ENCODE measurements at regions not wholly inside any gene's neighbourhood (a gene's known extent, or its start where the extent isn't known, plus 50 kb on each side); places are given as distances from the start of the nearest gene placed in this dataset.

DNA sequence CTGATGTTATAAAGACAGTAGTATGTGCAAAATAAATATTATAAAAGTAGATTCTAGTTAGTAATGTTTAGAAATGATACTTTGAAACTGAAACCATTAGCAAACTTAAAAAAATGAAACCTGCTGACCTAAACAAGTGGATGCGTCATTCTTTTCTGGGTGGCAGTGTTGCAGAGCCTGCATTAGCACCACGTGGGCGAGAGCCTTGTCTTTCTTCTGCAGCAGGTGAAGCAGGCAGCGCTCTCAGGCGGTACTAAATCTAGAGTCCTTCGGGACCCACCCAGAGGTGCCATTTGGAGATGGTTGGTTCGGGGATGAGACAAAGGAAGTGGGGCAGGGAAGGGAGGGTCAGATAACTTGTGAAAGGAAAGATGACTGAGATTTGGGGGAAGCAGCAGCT is 759.1 kb upstream of the IGFBP3 start (continued):
- TF ChIP-seq SP1 (IDR thresholded peaks at IDR 0.05; ENCODE audit: low read depth, low read length) (no peak), IKZF1 (conservative IDR thresholded peaks at IDR 0.05) (0 out of 2 replicates have a peak, but pooled peaks have one; percentile 9), SMARCA5 (IDR thresholded peaks at IDR 0.05) (no peak), RAD51 (IDR thresholded peaks at IDR 0.05) (peak; percentile 84), MEF2A (IDR thresholded peaks at IDR 0.05; ENCODE audit: insufficient read depth, low read depth, low read length) (no peak), SUZ12 (IDR thresholded peaks at IDR 0.05; ENCODE audit: unreplicated experiment) (no peak), BHLHE40 (IDR thresholded peaks at IDR 0.05; ENCODE audit: borderline replicate concordance in 1 of 2, low read depth in 2 of 2, low read length in 1 of 2) (0 out of 4 replicates have a peak, but pooled peaks of 1 of the 2 experiments have one; percentile 23), CBX3 (IDR thresholded peaks at IDR 0.05; ENCODE audit: borderline replicate concordance, low read depth) (no peak)
- TF ChIP-seq, protein P1, sequence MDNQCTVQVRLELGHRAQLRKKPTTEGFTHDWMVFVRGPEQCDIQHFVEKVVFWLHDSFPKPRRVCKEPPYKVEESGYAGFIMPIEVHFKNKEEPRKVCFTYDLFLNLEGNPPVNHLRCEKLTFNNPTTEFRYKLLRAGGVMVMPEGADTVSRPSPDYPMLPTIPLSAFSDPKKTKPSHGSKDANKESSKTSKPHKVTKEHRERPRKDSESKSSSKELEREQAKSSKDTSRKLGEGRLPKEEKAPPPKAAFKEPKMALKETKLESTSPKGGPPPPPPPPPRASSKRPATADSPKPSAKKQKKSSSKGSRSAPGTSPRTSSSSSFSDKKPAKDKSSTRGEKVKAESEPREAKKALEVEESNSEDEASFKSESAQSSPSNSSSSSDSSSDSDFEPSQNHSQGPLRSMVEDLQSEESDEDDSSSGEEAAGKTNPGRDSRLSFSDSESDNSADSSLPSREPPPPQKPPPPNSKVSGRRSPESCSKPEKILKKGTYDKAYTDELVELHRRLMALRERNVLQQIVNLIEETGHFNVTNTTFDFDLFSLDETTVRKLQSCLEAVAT (IDR thresholded peaks at IDR 0.05): 0 out of 2 replicates have a peak, but pooled peaks have one; percentile 29
- TF ChIP-seq, protein P2, sequence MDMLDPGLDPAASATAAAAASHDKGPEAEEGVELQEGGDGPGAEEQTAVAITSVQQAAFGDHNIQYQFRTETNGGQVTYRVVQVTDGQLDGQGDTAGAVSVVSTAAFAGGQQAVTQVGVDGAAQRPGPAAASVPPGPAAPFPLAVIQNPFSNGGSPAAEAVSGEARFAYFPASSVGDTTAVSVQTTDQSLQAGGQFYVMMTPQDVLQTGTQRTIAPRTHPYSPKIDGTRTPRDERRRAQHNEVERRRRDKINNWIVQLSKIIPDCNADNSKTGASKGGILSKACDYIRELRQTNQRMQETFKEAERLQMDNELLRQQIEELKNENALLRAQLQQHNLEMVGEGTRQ (IDR thresholded peaks at IDR 0.05; ENCODE audit: borderline replicate concordance, low read depth, low read length): peak; percentile 36; the same call in 1 of the 2 replicates
- TF ChIP-seq, protein P3, sequence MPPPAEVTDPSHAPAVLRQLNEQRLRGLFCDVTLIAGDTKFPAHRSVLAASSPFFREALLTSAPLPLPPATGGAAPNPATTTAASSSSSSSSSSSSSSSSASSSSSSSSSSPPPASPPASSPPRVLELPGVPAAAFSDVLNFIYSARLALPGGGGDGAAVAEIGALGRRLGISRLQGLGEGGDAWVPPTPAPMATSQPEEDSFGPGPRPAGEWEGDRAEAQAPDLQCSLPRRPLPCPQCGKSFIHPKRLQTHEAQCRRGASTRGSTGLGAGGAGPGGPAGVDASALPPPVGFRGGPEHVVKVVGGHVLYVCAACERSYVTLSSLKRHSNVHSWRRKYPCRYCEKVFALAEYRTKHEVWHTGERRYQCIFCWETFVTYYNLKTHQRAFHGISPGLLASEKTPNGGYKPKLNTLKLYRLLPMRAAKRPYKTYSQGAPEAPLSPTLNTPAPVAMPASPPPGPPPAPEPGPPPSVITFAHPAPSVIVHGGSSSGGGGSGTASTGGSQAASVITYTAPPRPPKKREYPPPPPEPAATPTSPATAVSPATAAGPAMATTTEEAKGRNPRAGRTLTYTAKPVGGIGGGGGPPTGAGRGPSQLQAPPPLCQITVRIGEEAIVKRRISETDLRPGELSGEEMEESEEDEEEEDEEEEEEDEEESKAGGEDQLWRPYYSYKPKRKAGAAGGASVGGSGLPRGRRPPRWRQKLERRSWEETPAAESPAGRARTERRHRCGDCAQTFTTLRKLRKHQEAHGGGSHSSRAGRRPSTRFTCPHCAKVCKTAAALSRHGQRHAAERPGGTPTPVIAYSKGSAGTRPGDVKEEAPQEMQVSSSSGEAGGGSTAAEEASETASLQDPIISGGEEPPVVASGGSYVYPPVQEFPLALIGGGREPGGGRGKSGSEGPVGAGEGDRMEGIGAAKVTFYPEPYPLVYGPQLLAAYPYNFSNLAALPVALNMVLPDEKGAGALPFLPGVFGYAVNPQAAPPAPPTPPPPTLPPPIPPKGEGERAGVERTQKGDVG (CRISPR knock-in tag; IDR thresholded peaks at IDR 0.05): no peak
- TF ChIP-seq, protein P4, sequence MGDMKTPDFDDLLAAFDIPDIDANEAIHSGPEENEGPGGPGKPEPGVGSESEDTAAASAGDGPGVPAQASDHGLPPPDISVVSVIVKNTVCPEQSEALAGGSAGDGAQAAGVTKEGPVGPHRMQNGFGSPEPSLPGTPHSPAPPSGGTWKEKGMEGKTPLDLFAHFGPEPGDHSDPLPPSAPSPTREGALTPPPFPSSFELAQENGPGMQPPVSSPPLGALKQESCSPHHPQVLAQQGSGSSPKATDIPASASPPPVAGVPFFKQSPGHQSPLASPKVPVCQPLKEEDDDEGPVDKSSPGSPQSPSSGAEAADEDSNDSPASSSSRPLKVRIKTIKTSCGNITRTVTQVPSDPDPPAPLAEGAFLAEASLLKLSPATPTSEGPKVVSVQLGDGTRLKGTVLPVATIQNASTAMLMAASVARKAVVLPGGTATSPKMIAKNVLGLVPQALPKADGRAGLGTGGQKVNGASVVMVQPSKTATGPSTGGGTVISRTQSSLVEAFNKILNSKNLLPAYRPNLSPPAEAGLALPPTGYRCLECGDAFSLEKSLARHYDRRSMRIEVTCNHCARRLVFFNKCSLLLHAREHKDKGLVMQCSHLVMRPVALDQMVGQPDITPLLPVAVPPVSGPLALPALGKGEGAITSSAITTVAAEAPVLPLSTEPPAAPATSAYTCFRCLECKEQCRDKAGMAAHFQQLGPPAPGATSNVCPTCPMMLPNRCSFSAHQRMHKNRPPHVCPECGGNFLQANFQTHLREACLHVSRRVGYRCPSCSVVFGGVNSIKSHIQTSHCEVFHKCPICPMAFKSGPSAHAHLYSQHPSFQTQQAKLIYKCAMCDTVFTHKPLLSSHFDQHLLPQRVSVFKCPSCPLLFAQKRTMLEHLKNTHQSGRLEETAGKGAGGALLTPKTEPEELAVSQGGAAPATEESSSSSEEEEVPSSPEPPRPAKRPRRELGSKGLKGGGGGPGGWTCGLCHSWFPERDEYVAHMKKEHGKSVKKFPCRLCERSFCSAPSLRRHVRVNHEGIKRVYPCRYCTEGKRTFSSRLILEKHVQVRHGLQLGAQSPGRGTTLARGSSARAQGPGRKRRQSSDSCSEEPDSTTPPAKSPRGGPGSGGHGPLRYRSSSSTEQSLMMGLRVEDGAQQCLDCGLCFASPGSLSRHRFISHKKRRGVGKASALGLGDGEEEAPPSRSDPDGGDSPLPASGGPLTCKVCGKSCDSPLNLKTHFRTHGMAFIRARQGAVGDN (IDR thresholded peaks at IDR 0.05): peak; percentile 55; the same call in 1 of the 2 replicates
